Activated CD4-positive, alpha-beta T cell treated with anti-CD3 and anti-CD28 coated beads, Interleukin-2, amount 10 ng/mL, durations not matched to agents 7 days and 5 days (primary cell): ENCODE measurements at regions not wholly inside any gene's neighbourhood (a gene's known extent, or its start where the extent isn't known, plus 50 kb on each side); places are given as distances from the start of the nearest gene placed in this dataset.

Source experiments
- CTCF ChIA-PET: fragments of 350-600 bp; sonication (Branson Sonifier 250); formaldehyde crosslinking; loops from one replicate; lab custom pipeline; 2021; ENCODE audit warnings: antibody characterized with exemption; lab: Charles Lee
- POLR2A ChIA-PET: fragments of 350-600 bp; sonication (Branson Sonifier 250); formaldehyde crosslinking; loops from one replicate; lab custom pipeline; 2021; ENCODE audit warnings: antibody characterized with exemption; lab: Charles Lee
- DNase-seq: peaks from one replicate; pipeline ENCODE4 v3.0.0-alpha.2; 2020
- H3K27ac Mint-ChIP-seq: one replicate; pipeline ENCODE4 v1.8.0; 2021; ENCODE audit warnings: mild to moderate bottlenecking, moderate library complexity, mixed read lengths
- H3K27me3 Mint-ChIP-seq: one replicate; pipeline ENCODE4 v1.8.0; 2021; ENCODE audit warnings: mixed read lengths
- H3K36me3 Mint-ChIP-seq: one replicate; pipeline ENCODE4 v1.8.0; 2021; ENCODE audit warnings: low read depth, mixed read lengths
- H3K4me1 Mint-ChIP-seq: one replicate; pipeline ENCODE4 v1.8.0; 2021; ENCODE audit warnings: mixed read lengths
- H3K4me3 Mint-ChIP-seq: one replicate; pipeline ENCODE4 v1.8.0; 2021; ENCODE audit warnings: mild to moderate bottlenecking, moderate library complexity, mixed read lengths
- H3K9me3 Mint-ChIP-seq: one replicate; pipeline ENCODE4 v1.8.0; 2021; ENCODE audit warnings: mixed read lengths

DNA sequence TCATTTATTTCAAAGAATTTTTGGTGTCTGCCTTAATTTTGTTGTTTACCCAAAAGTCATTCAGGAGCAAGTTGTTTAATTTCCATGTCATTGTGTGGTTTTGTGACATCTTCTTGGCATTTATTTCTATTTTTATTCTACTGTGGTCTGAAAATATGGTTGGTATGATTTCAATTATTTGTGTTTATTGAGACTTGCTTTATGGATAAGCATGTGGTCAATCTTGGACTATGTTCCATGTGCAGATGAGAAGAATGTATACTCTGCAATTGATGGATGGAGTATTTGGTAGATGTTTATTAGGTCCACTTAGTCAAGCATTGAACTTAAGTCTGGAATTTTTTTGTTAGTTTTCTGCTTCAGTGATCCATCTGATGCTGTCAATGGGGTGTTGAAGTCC, 383.0 kb downstream of the PMP22 start:
- CTCF ChIA-PET = no interaction called here
- H3K4me3 Mint-ChIP-seq = no peak overlapping the region
- peaks cover 10% of the 10 kb centered on the region for H3K9me3 Mint-ChIP-seq

DNA sequence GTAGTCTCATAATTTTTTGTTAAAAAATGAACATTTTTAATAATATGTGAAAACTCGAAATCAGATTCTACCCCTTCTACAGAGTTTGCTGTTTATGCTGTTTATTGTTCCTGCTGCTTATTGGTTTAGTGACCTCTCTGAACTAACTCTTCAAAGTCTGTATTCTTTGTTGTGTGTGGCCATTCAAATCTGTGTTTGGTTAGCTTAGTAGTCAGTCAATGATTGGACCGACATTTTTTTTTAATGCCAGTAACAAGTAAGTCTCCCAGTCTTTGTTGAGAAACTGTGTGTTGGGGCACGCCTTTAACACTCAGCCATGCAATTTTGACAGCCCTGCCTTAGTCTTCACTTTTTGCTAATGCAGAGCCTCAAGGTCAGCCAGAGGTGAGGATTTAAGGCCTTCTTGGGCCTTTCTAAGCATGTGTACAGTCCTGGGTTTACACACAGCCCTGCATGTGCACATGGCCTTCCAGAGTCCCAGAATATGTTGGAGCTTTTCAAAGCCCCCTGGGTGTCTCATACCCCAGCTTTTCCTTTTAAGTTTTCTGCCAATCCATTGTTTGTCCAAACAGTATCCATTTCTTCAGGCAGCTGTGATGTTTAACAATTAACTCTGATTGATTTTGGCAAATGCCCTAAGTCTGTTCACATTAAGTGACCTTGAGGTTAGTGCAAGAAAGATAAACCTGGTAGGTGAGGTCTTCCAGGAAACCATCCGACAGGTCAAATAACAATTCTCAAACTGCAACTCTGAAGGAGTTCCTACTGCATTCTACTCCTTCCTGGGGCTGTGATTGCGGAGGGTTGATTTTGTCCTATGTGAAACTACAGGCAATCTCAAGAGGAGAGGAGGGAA, 389.3 kb downstream of the PMP22 start:
- ChIA-PET CTCF (no interaction called here), POLR2A (no interaction called here)
- H3K27ac Mint-ChIP-seq = no peak overlapping the region
- DNase-seq = no peak
- no peaks in the 10 kb centered on the region for H3K9me3 Mint-ChIP-seq
- H3K36me3 Mint-ChIP-seq = no peaks in the 10 kb centered on the region
- no peak overlapping the region for H3K4me3 Mint-ChIP-seq
- H3K27me3 Mint-ChIP-seq = no peaks in the 10 kb centered on the region
- no peaks in the 10 kb centered on the region for H3K4me1 Mint-ChIP-seq

More for the DNA sequence above, 383.0 kb downstream of the PMP22 start:
- POLR2A ChIA-PET = no interaction called here
- H3K36me3 Mint-ChIP-seq = no peaks in the 10 kb centered on the region
- H3K4me1 Mint-ChIP-seq = no peaks in the 10 kb centered on the region
- no peak overlapping the region for H3K27ac Mint-ChIP-seq
- H3K27me3 Mint-ChIP-seq = peaks cover 3% of the 10 kb centered on the region
- DNase-seq = no peak

DNA sequence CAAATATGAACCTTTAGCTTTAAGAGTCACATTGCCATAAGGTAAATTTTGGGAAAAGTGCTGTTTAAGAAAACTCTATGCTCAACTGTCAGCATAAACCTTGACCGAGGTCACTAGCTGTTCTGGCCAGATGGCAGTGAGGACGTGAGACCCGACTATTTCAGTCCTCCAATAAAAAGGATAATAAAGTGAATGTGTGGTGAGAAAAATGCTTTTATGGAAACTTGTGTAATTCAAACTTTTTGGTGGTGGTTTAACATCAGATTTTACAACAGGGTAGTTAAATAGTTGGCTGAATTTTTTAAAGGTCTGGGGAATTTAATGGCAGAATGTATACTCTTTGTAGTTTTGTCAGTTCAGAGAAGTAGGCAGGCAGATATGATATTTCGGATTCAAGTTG, 391.1 kb downstream of the PMP22 start:
- Mint-ChIP-seq H3K27ac (no peak overlapping the region), H3K27me3 (no peaks in the 10 kb centered on the region), H3K36me3 (no peaks in the 10 kb centered on the region), H3K4me3 (no peak overlapping the region), H3K9me3 (no peaks in the 10 kb centered on the region), H3K4me1 (no peaks in the 10 kb centered on the region)
- DNase-seq = no peak
- CTCF ChIA-PET = no interaction called here
- POLR2A ChIA-PET = no interaction called here

DNA sequence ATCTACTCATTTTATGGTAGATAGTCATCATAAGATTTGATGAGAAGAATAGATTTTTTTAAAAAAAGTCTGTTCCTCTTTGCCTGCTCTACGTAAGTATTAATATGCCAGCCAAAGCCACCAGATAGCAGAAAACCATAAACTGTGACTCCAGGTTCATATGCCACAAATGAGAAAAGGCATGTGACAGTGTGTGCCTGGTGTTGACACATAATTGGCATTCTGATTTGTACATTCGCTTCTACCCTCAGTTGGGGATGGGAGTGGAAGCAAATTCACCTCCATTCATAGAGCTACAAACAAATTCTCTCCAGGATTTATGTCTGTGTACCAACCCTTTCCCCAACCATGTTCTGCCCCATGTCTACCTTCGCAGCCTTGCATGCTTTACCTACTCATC, 391.6 kb downstream of the PMP22 start:
- no peak overlapping the region for H3K4me3 Mint-ChIP-seq
- POLR2A ChIA-PET = interaction anchor here (0.6 kb wide), 1 partner anchor 817 kb away, joined by 4 read pairs; no protein-coding TSS in a partner anchor
- H3K27ac Mint-ChIP-seq = no peak overlapping the region
- no peaks in the 10 kb centered on the region for H3K36me3 Mint-ChIP-seq
- no peaks in the 10 kb centered on the region for H3K9me3 Mint-ChIP-seq
- H3K27me3 Mint-ChIP-seq = no peaks in the 10 kb centered on the region
- no peaks in the 10 kb centered on the region for H3K4me1 Mint-ChIP-seq
- no peak for DNase-seq
- CTCF ChIA-PET = no interaction called here

DNA sequence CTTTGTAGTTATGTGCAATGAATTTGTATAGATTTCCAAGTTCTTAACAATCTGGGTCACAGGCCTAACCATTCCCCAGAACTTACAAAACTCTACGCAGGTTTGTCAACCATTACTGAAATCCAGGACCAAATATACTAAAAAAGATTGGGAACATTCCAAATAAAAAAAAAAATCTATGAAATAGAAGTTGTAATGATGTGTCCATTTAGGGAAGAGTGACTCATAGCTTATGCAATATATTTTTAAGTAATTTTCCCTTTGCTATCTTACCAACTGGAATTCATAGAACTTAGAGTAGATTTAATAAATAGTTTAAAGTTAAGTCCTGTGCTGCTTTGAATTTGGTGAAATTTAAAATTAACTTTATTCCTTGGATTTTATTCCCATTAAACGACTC, 393.2 kb downstream of the PMP22 start:
- DNase-seq = no peak
- Mint-ChIP-seq H3K4me3 (no peak overlapping the region), H3K36me3 (no peaks in the 10 kb centered on the region), H3K27me3 (peaks cover 3% of the 10 kb centered on the region), H3K4me1 (no peaks in the 10 kb centered on the region), H3K9me3 (no peaks in the 10 kb centered on the region), H3K27ac (no peak overlapping the region)
- ChIA-PET CTCF (interaction anchor here (0.6 kb wide), 1 partner anchor 1277 kb away, joined by 3 read pairs; no protein-coding TSS in a partner anchor), POLR2A (no interaction called here)

DNA sequence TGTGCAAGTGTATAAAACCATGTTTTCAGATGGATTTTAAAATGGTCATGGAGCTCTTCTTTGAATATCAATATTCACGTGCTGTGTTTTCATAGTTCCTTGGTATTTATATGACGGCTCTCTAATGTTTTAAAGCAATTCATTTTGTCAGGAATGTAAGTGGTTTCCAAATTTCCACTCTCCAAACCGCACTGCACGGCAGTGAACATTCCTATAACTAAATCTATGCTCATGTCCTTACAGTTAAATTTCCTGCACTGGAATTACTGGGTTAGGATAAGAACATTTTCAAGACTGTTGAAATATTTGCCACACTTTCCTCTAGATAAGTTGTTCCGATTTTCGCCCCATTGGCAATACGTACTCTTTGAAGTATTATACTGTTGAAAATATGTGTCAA, 398.9 kb downstream of the PMP22 start:
- Mint-ChIP-seq H3K36me3 (no peaks in the 10 kb centered on the region), H3K4me3 (no peak overlapping the region), H3K4me1 (no peaks in the 10 kb centered on the region), H3K27ac (no peak overlapping the region), H3K27me3 (peaks cover 3% of the 10 kb centered on the region), H3K9me3 (no peaks in the 10 kb centered on the region)
- ChIA-PET POLR2A (no interaction called here), CTCF (no interaction called here)
- DNase-seq = no peak

DNA sequence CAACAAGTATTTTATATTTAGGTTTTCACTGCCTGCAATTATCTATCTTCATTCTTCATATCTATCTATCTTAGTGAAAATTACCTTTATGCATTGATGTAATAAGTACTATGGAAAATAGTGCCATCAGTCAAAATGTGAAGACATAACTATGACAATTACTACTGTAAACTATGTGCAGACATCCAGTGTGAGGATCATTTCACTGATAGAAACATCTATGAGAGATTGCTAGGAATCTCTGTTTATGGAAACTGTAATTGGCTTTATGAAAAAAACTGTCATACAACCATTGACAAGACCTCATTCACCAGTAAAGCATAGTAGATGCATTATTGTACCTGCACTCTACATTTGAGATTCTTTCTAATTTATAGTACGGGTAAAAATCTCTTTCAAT, 401.0 kb downstream of the PMP22 start:
- CTCF ChIA-PET = no interaction called here

DNA sequence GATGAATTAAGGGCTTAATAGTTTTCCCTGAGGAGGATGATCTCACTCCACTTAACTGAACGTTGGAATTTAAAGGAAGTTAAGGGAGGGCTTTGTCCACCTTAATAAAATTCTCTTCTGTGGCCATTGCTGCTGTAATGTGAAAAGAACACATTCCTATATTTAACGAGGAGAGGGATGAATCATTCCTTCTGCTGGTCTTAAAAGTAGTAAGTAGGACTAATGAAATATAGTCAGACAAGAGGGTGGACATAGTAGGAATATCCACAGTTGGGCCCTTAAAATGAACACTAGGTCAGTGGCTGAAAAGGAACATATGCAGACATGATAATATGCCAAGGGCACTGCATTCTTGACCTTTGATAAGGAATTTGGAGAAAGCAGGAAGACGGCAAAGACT, 405.6 kb downstream of the PMP22 start:
- Mint-ChIP-seq H3K4me1 (no peaks in the 10 kb centered on the region), H3K36me3 (no peaks in the 10 kb centered on the region), H3K4me3 (no peak overlapping the region), H3K27ac (no peak overlapping the region), H3K9me3 (peaks cover 2% of the 10 kb centered on the region), H3K27me3 (no peaks in the 10 kb centered on the region)
- DNase-seq = no peak
- CTCF ChIA-PET = no interaction called here
- POLR2A ChIA-PET = no interaction called here

More for the DNA sequence above, 401.0 kb downstream of the PMP22 start:
- Mint-ChIP-seq H3K36me3 (no peaks in the 10 kb centered on the region), H3K27me3 (peaks cover 3% of the 10 kb centered on the region), H3K4me3 (no peak overlapping the region), H3K9me3 (peaks cover 2% of the 10 kb centered on the region), H3K27ac (no peak overlapping the region), H3K4me1 (no peaks in the 10 kb centered on the region)
- no peak for DNase-seq
- POLR2A ChIA-PET = no interaction called here

DNA sequence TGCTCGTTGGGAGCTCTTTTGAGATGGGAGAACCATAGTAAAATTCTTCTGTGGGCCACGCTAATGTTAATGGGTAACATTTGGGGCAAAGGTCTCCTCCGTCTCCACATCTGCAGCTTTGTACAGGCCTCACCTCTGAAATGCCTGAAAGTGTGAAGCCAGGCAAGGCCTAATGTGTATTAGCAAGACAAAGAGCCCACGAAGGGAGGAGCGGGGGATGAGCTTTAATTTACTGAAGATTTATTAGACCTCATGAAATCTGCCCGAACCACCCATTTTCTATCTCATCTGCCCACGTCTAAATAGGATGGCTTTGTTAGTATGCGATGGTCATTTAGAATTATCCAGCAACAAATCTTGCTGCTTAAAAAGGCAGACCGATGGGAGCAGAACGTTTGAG, 408.9 kb downstream of the PMP22 start:
- ChIA-PET CTCF (no interaction called here), POLR2A (no interaction called here)
- Mint-ChIP-seq H3K4me3 (no peak overlapping the region), H3K36me3 (no peaks in the 10 kb centered on the region), H3K9me3 (peaks cover 2% of the 10 kb centered on the region), H3K27ac (no peak overlapping the region), H3K4me1 (no peaks in the 10 kb centered on the region), H3K27me3 (no peaks in the 10 kb centered on the region)
- no peak for DNase-seq

DNA sequence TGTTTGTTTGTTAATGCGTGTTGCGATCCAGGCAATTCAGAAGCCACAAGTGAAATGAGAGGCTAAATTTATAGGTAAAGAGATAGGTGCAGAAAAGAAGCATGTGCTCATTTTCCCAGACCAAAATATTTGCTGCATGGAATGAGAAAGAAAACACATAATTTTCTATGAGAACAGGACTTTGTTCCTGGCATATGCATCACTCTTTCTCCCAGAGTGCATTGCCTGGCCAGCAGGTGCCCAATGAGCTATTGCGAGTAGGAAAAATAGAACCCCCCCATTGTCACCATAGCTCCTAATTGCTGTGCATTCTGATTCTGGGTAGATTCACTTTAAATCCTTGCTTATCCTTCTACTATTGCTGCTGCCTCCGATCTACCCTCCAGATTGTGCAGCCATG, 410.4 kb downstream of the PMP22 start:
- ChIA-PET CTCF (interaction anchor here (0.5 kb wide), 1 partner anchor 76 kb away, joined by 8 read pairs; no protein-coding TSS in a partner anchor), POLR2A (no interaction called here)
- Mint-ChIP-seq H3K27ac (no peak overlapping the region), H3K36me3 (no peaks in the 10 kb centered on the region), H3K4me3 (no peak overlapping the region), H3K9me3 (peaks cover 2% of the 10 kb centered on the region), H3K27me3 (no peaks in the 10 kb centered on the region), H3K4me1 (no peaks in the 10 kb centered on the region)
- no peak for DNase-seq

DNA sequence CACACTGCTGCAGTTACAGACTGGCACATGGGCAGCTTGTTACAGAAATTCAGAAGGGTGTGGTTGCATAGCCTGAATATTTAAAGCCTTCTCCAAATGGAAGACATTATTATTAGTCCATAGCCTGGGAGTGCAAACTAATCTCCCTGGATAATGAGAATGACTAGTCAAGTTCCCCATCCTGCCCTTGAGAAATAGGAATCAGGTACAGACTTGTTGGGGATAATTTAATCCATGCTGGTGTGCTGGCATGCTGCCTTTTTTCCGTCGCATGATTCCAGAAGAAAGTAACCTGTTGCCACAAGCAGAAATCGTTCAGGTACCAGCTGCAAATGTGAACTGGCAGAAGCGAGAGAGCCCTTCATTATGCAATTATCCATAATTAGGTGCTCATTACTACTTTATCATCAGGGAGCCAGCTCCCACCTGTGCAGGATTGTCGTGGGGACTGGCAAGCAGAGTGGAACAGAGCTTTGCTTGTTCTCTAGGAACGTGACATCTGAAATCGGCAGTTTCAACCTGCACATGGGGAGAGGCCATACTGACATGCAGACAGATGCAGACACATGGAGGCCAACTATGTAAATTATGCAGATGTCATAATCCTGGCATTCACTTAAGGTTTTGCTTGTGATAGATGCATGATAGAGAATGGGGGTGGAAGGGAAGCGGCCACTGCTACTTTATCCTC, 419.4 kb downstream of the PMP22 start:
- no peaks in the 10 kb centered on the region for H3K4me1 Mint-ChIP-seq
- H3K27me3 Mint-ChIP-seq = no peaks in the 10 kb centered on the region
- H3K36me3 Mint-ChIP-seq = no peaks in the 10 kb centered on the region
- no peak overlapping the region for H3K27ac Mint-ChIP-seq
- ChIA-PET CTCF (no interaction called here), POLR2A (no interaction called here)
- H3K9me3 Mint-ChIP-seq = no peaks in the 10 kb centered on the region
- no peak overlapping the region for H3K4me3 Mint-ChIP-seq
- DNase-seq = no peak

DNA sequence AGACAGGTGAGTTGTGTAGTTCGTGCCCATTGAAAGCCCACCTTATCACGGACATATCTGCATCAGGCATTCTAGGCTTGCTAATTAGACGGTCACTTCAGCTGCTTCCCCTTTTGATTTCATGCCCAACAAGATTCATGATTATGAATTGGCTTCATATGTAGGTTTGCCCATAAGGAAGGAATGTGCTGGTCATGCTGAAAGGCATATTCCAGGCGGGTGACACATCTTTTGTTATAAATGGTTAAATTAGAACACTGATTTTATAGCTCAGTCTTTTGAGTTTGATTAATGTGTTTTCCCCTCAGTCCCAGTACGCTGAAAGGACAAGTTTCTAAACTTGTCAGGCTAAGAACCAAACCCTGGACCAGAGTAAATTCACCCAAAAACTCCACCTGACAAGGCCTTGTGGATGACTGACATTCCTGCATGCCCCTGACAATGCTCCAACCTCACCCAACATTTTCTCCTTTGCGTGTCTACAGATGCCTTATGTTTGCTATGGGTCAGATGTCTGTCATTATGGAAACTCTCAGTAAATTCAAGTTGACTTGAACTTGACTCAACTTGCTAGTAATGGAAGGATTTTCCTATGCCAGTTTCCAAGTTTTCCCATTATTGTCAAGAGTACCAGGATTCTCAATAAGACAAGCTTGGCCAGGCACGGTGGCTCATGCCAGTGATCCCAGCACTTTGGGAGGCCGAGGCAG, 421.9 kb downstream of the PMP22 start:
- Mint-ChIP-seq H3K36me3 (no peaks in the 10 kb centered on the region), H3K4me3 (no peak overlapping the region), H3K9me3 (no peaks in the 10 kb centered on the region), H3K4me1 (no peaks in the 10 kb centered on the region), H3K27me3 (no peaks in the 10 kb centered on the region), H3K27ac (no peak overlapping the region)
- POLR2A ChIA-PET = no interaction called here
- CTCF ChIA-PET = interaction anchor here (1.1 kb wide), 1 partner anchor 9 kb away, joined by 5 read pairs; no protein-coding TSS in a partner anchor
- DNase-seq = no peak
